GM12878 (cell line): ENCODE measurements at regions not wholly inside any gene's neighbourhood (a gene's known extent, or its start where the extent isn't known, plus 50 kb on each side); places are given as distances from the start of the nearest gene placed in this dataset. TPM values are rescaled to one million over a fixed set of nuclear protein-coding genes. Genes with fewer than 3 reads are reported as not detected.

Experiments used
- small RNA-seq: library from RNA; depleted of rRNA; stranded (forward); fragments of <200 nt; gene quantifications from one replicate; pipeline ENCODE3, GENCODE V24; 2014

Small RNAs in the stretch of these regions (small RNA-seq; reads per million reads assigned to genes)
- gene RNA5SP56, result not detected
